GM20000 (cell line): ENCODE measurements at regions not wholly inside any gene's neighbourhood (a gene's known extent, or its start where the extent isn't known, plus 50 kb on each side); places are given as distances from the start of the nearest gene placed in this dataset.
"Not testable (repeated sequence)": the region's sequence is repeated elsewhere in the genome, so short reads cannot be mapped to it uniquely, and the experiment has no call there.

ENCODE experiments used
- DNase-seq: peaks from one replicate; pipeline ENCODE4 v3.0.0; 2012; ENCODE audit warnings: low spot score
- CTCF ChIP-seq: IDR thresholded peaks from 2 replicates; pipeline ENCODE4 v1.5.1; 2012; ENCODE audit warnings: mild to moderate bottlenecking, control low read depth; ENCODE audit errors: extremely low read depth, missing control alignments

- no peak for TF ChIP-seq CTCF
- no peak for DNase-seq
These were observed 488.3 kb upstream of the SYT1 start for GRCh38 chr12:78376257-78376656.

DNA sequence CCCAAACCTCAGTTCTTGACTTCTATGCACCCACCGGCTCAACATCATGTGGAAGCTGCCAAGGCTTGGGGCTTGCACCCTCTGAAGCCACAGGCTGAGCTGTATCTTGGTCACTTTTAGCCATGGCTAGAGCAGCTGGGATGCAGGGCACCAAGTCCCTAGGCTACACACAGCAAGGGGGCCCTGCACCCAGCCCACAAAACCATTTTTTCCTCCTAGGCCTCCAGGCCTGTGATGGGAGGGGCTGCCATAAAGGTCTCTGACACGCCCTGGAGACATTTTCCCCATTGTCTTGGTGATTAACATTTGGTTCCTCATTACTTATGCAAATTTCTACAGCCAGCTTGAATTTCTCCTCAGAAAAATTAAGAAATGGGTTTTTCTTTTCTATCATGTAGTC lies 485.5 kb upstream of the SYT1 start:
- DNase-seq, result not testable (repeated sequence)

- DNase-seq, result no peak
- no peak for TF ChIP-seq CTCF
These were observed 481.2 kb upstream of the SYT1 start for GRCh38 chr12:78383414-78383813.

DNA sequence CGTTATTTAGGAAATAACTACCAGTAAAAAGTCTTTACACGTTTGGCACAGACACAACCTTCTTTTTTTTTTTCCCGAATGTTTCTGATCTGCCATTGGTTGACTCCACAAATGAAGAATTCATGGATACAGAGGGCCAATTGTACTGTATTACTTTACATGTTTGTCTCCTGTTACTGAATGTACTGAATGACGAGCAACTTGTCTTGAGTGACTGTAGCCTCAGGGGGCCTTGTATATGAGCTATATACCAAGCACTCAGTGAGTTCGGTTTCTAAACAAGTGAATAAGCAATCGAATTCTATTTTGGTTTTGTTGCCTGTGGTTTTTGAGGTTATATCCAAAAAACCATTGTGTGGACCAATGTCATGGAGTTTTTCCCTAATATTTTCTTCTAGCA lies 480.0 kb upstream of the SYT1 start:
- no peak for DNase-seq
- no peak for TF ChIP-seq CTCF

DNA sequence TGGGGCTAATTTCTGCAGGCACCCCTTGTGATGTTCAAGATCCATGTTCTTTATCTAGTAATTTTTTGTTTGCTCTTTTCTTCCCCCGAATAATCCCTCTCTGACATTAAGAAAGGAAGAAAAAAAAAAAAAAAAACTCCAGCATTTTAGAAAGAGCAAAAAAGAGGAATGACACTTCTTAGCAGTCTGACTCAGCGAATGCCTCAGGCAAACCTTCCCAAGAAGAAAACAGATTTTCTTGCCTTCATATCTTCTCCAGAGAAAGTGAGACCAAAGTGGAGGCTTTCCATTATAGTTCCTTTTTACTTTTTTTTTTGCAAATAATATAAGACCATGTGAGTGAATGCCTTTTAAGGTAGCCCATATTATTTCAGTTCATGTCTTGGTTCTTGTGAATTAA lies 479.0 kb upstream of the SYT1 start:
- TF ChIP-seq CTCF, result no peak
- DNase-seq, result no peak

DNA sequence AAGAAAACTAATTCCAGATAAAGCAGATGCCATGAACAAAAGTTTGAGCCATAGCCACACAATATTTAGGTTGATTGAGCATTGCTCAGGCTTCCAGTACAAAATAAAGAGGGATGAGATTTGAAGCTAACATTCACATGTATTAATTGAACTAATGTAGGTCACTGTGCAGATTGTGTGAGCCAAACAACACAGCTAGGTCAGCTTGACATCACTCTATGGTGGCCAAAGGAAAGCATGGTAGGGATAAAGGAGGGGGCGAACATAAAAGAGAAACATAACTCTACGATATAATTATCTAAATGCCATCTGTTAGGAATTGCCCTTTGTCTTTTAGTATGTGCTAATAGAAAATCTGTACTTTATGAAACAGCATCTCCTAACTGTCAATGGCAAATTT lies 477.7 kb upstream of the SYT1 start:
- DNase-seq, result no peak

DNA sequence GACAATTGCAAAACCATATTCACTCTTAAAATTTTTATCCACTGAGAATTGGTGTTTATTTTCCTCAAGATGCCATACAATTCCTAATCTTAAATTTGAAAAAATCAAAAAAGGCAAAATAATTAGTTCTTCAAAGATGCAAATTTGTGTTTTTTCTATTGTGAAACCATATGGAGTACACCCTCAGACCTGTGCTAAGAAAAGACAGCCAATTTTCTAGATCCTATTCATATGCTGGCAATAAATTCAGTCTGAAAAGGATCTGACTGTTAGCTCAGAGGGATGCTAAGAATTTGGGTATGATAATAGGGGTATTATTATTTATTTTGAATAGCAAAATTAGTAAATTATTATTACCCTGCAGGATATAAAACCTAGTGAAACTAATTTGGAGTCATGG lies 476.9 kb upstream of the SYT1 start:
- DNase-seq, result no peak
- no peak for TF ChIP-seq CTCF

More for the DNA sequence above, 477.7 kb upstream of the SYT1 start:
- TF ChIP-seq CTCF, result no peak

DNA sequence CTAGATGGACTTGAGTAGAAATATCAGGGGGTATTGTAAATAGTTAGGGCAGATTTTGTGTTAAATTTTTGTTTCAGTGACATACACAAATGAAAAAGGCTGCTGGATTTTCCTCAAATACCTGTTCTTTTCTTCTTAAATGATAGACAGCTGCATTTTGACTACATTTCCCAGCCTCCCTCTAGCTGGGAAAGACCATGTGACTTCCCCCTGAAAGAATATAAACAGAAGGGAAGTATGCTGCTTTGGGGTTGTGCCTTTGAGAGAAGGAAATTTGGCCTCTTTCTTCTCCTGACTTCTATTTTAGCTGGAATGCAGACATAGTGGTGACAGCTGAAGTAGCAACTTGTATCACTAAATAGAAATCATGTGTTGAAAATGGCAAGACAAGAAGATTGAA lies 476.1 kb upstream of the SYT1 start:
- no peak for TF ChIP-seq CTCF
- no peak for DNase-seq
